ENCODE measurements at regions not wholly inside any gene's neighbourhood (a gene's known extent, or its start where the extent isn't known, plus 50 kb on each side); places are given as distances from the start of the nearest gene placed in this dataset.
"Not testable (repeated sequence)": the region's sequence is repeated elsewhere in the genome, so short reads cannot be mapped to it uniquely, and the experiment has no call there.

GRCh38 chr14:83711046-83711445 lies 1818.9 kb upstream of the FLRT2 start:
- DNase-seq (ENCODE audit: low read depth), result no peak

- no peak for DNase-seq (ENCODE audit: low read depth)
These were observed 1817.4 kb upstream of the FLRT2 start for GRCh38 chr14:83712418-83713129.

DNA sequence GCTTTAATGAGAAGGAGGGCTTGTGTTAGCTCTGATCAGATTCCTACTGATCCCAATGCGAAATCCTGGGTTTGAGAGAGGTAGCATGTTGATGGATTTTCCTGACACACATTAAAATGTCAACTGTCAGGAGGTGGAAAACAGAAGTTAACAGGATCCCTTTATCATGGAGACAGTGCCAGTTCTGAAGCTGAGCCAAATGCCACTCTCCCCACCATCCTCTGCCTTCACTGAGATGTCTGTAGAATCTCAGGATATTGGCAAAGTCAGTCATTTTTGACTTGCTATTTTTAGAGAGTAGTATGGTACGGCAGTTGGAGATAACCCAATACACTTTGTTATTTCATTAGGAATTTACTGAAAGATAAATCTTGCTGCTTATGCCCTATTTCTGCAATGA lies 1816.2 kb upstream of the FLRT2 start:
- DNase-seq (ENCODE audit: low read depth), result no peak

GRCh38 chr14:83714151-83714550 lies 1815.8 kb upstream of the FLRT2 start:
- DNase-seq (ENCODE audit: low read depth), result no peak

DNA sequence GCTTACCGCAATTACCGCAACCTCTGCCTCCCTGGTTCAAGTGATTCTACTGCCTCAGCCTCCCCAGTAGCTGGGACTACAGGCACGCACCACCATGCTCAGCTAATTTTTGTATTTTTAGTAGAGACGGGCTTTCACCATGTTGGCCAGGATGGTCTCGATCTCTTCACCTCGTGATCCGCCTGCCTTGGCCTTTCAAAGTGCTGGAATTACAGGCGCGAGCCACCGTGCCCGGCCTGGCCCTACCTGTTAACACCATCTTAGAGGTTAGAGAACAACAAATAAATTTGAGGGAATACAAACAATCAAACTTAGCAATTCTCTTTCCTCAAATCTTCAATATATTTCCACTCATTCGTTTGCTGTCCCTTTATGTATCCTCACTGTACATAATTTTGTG lies 1810.5 kb upstream of the FLRT2 start:
- DNase-seq (ENCODE audit: low read depth), result not testable (repeated sequence)

DNA sequence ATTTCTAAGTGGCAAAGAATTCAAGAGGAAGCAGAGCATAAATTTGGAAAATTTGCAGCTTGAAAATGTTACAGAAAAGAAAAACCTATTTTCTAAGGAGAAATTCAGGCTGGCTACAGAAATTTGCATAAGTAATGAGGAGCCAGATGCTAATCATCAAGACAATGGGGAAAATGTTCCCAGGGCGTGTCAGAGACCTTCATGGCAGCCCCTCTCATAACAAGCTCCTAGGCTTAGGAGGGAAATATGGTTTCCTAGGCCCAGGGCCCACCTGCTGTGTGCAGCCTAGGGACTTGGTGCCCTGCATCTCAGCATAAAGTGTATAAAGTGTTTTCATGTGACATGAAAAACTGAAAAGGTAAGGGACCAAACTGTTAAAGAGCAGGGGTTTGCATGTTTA lies 1796.3 kb upstream of the FLRT2 start:
- no peak for DNase-seq (ENCODE audit: low read depth)

- DNase-seq (ENCODE audit: low read depth), result no peak
These were observed 1795.5 kb upstream of the FLRT2 start for GRCh38 chr14:83734431-83734830.

GRCh38 chr14:83741269-83741668 lies 1788.7 kb upstream of the FLRT2 start:
- no peak for DNase-seq (ENCODE audit: low read depth)

DNA sequence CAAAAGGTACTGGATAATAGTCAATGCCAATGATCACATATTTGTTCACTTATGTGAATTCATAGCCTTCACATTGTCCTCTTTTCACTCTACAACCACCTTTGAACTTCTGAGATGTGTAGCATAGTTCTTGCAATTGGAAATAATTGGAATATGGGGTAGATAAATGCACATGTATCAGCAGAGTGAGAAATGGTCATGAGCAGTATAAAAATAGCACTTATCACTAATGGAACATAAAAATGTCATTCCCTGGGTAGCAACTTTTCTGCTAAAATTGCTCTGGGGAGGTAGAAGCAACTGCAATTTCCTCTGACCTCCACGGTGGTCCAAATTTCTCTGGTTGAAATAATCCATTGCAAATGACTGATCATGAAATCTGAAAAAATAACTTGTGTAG lies 1785.7 kb upstream of the FLRT2 start:
- DNase-seq (ENCODE audit: low read depth), result no peak

DNA sequence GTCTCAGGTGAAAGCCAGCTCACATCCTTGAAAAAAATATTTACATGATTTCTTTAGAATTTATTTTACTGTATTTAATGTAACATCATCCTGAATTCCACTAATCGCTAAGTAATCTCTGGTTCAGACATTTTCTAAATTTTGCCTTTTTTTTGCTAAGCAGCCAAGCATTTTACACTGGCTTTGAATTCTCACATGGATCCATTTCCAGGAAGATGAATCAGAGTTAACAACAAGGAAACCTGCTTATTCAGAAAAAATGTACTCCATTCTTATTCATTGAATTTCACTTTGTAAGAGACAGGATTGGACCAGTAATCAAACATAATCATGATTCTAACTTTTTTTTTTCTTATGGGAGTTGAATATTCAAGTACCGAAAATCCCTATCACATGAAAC lies 1785.1 kb upstream of the FLRT2 start:
- DNase-seq (ENCODE audit: low read depth), result no peak

GRCh38 chr14:83746336-83746735 lies 1783.6 kb upstream of the FLRT2 start:
- DNase-seq (ENCODE audit: low read depth), result no peak

- DNase-seq (ENCODE audit: low read depth), result no peak
These were observed 1772.0 kb upstream of the FLRT2 start for GRCh38 chr14:83757916-83758315.

GRCh38 chr14:83764656-83765599 lies 1765.0 kb upstream of the FLRT2 start:
- DNase-seq (ENCODE audit: low read depth), result no peak

- DNase-seq (ENCODE audit: low read depth), result no peak
These were observed 1752.4 kb upstream of the FLRT2 start for GRCh38 chr14:83777516-83777915.

- no peak for DNase-seq (ENCODE audit: low read depth)
These were observed 1750.7 kb upstream of the FLRT2 start for GRCh38 chr14:83779266-83779665.

- no peak for DNase-seq (ENCODE audit: low read depth)
These were observed 1749.6 kb upstream of the FLRT2 start for GRCh38 chr14:83780321-83780720.

DNA sequence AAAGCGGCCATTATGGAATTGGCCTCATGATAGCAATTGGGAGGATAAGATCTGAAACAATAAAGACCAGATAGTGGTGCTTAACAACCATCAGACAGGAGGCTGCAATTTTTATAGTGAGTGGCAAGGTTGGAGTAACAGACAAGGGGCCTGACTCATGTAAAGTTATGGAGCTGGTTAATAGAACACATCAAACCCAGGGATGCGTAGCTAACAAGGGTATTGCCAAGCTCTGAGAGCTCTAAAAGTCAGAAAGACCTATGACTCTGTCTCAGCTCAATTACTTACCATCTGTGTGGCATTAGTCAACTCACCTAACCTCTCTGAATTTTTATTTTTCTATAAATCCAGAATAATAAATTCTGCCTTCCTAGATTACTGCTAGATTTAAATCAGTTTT lies 1731.5 kb upstream of the FLRT2 start:
- DNase-seq (ENCODE audit: low read depth), result no peak

GRCh38 chr14:83799233-83799632 lies 1730.7 kb upstream of the FLRT2 start:
- DNase-seq (ENCODE audit: low read depth), result no peak

- DNase-seq (ENCODE audit: low read depth), result no peak
These were observed 1715.0 kb upstream of the FLRT2 start for GRCh38 chr14:83814896-83815295.

DNA sequence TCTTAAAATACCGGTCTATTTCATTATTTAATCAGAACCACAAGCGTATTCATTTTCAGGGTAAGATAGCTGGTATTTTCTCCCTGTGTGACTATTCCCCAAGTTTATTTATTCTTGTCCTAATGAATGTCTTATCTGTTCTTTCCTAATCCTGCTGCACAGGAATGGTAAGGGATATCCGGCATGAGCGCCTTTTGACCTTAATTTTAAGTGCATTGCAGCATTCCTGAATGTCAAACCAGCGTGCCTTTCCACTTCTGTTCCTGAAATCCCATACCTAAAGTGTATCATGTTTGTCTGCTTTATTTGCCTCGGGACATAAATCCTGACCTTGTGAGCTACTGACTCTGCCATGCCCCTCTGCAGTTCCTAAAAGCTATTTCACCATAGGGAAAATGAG lies 1713.2 kb upstream of the FLRT2 start:
- DNase-seq (ENCODE audit: low read depth), result no peak

GRCh38 chr14:83825843-83826242 lies 1704.1 kb upstream of the FLRT2 start:
- DNase-seq (ENCODE audit: low read depth), result no peak

GRCh38 chr14:83826838-83827237 lies 1703.1 kb upstream of the FLRT2 start:
- DNase-seq (ENCODE audit: low read depth), result no peak

GRCh38 chr14:83827383-83827782 lies 1702.6 kb upstream of the FLRT2 start:
- no peak for DNase-seq (ENCODE audit: low read depth)

All from T follicular helper cell (primary cell).